GM10248 (cell line): ENCODE measurements at regions not wholly inside any gene's neighbourhood (a gene's known extent, or its start where the extent isn't known, plus 50 kb on each side); places are given as distances from the start of the nearest gene placed in this dataset.
"Not testable (repeated sequence)": the region's sequence is repeated elsewhere in the genome, so short reads cannot be mapped to it uniquely, and the experiment has no call there.

Experiments used
- CTCF ChIA-PET: fragments of 300-600 bp; sonication (Branson Sonifier 250); formaldehyde crosslinking; extraction: SDS; loops from one replicate; lab custom pipeline; 2021; ENCODE audit warnings: antibody characterized with exemption; lab: Yijun Ruan, JAX
- POLR2A ChIA-PET: fragments of 350-650 bp; sonication (Branson Sonifier 250); formaldehyde crosslinking; extraction: SDS; loops from one replicate; lab custom pipeline; 2020; ENCODE audit warnings: antibody characterized with exemption; lab: Yijun Ruan, JAX
- DNase-seq: peaks from one replicate; pipeline ENCODE4 v3.0.0; 2012; ENCODE audit errors: extremely low spot score
- CTCF ChIP-seq: IDR thresholded peaks from 2 replicates; pipeline ENCODE4 v1.5.1; 2012; ENCODE audit warnings: mild to moderate bottlenecking, low read depth; ENCODE audit errors: extremely low read depth, missing control alignments, control extremely low read depth

- POLR2A ChIA-PET, result no interaction called here
- no peak for DNase-seq
- TF ChIP-seq CTCF, result no peak
- CTCF ChIA-PET, result interaction anchor here (1.2 to 2.5 kb wide), 4 partner anchors 12 to 185 kb away, joined by 3 to 11 read pairs (median 6); no protein-coding TSS in a partner anchor
Observed at GRCh38 chr6:28825732-28826293, 98.0 kb downstream of the TRIM27 start.

- CTCF ChIA-PET, result not testable (repeated sequence)
Observed at GRCh38 chr6:28831683-28832082, 92.1 kb downstream of the TRIM27 start.

GRCh38 chr6:28836703-28837102 is 87.1 kb downstream of the TRIM27 start:
- CTCF ChIA-PET, result interaction anchor here (0.5 to 6.5 kb wide), 44 partner anchors 10 to 1318 kb away, joined by 3 to 79 read pairs (median 4); partner anchors contain the start of gene TRIM27
- DNase-seq, POLR2A ChIA-PET: not testable (repeated sequence)

More at GRCh38 chr6:28831683-28832082, 92.1 kb downstream of the TRIM27 start:
- DNase-seq, POLR2A ChIA-PET: not testable (repeated sequence)

- CTCF ChIA-PET, result interaction anchor here (0.7 to 6.5 kb wide), 42 partner anchors 8 to 936 kb away, joined by 3 to 79 read pairs (median 4); partner anchors contain the start of gene TRIM27
- POLR2A ChIA-PET, result no interaction called here
Observed at GRCh38 chr6:28838289-28838633, 85.5 kb downstream of the TRIM27 start.

GRCh38 chr6:28838634-28839442 is 84.9 kb downstream of the TRIM27 start:
- DNase-seq, result peak; percentile 73
- TF ChIP-seq CTCF, result peak; percentile 74
- CTCF ChIA-PET, result interaction anchor here (0.8 to 6.5 kb wide), 31 partner anchors 9 to 937 kb away, joined by 3 to 79 read pairs (median 4); partner anchors contain the start of gene TRIM27
- POLR2A ChIA-PET, result interaction anchor here (1.2 kb wide), 1 partner anchor 56 kb away, joined by 3 read pairs; no protein-coding TSS in a partner anchor

More at GRCh38 chr6:28838289-28838633, 85.5 kb downstream of the TRIM27 start:
- peak; percentile 46 for DNase-seq
- TF ChIP-seq CTCF, result no peak

- ChIA-PET CTCF (interaction anchor here (0.7 to 6.5 kb wide), 14 partner anchors 13 to 175 kb away, joined by 3 to 79 read pairs (median 4); partner anchors contain the start of gene TRIM27), POLR2A (interaction anchor here (1.2 kb wide), 1 partner anchor 56 kb away, joined by 3 read pairs; no protein-coding TSS in a partner anchor)
- no peak for TF ChIP-seq CTCF
- no peak for DNase-seq
Observed at GRCh38 chr6:28839443-28840120, 84.2 kb downstream of the TRIM27 start.

- no peak for DNase-seq
- TF ChIP-seq CTCF, result no peak
- ChIA-PET CTCF (interaction anchor here (1.1 to 6.5 kb wide), 4 partner anchors 16 to 174 kb away, joined by 3 to 79 read pairs (median 4); no protein-coding TSS in a partner anchor), POLR2A (no interaction called here)
Observed at GRCh38 chr6:28841290-28841689, 82.5 kb downstream of the TRIM27 start.

GRCh38 chr6:28848756-28849155 is 75.0 kb downstream of the TRIM27 start:
- CTCF ChIA-PET, result interaction anchor here (0.8 to 1.8 kb wide), 6 partner anchors 11 to 167 kb away, joined by 3 to 8 read pairs (median 3); no protein-coding TSS in a partner anchor
- POLR2A ChIA-PET, DNase-seq: not testable (repeated sequence)
